Body of pancreas (tissue), 4 donors: ENCODE measurements at regions not wholly inside any gene's neighbourhood (a gene's known extent, or its start where the extent isn't known, plus 50 kb on each side); places are given as distances from the start of the nearest gene placed in this dataset.

Experiments used
- POLR2A ChIP-seq, 3 donors: fragments of 450-650 bp; IDR thresholded peaks; one replicate each; pipeline ENCODE4 v1.6.1; 2016; ENCODE audit warnings: antibody characterized with exemption in 3 of 3, mild to moderate bottlenecking in 2 of 3
- TF ChIP-seq, protein P1 (sequence below), 7 experiments: fragments of 450-650 bp in 4 of 7; fragments of 200-600 bp in 3 of 7; sonication (generic) in 3 of 7; IDR thresholded peaks; one replicate each; pipeline ENCODE4 v1.5.1; 2016 to 2019; ENCODE audit warnings: antibody characterized with exemption in 7 of 7

DNA sequence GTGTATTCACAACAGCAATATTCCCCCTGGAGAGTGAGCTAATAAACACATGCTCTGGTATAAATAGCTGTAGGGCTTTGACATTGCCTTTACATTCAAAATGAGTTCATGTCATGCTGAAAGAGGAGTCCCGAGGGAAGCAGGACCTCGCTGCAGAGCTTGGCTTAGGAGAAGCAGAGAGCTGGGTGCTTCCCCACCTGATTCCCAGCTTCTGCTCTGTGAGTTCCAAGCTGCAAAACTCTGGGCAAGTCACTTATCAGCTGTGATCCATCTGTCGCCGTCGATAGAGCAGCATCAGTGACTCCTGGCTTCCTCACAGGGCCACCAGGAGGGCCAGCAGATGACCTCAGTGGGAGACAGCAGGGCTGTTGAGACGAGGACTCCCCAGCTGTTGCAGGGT, 241.8 kb downstream of the ANKRD60 start:
- TF ChIP-seq, protein P1, sequence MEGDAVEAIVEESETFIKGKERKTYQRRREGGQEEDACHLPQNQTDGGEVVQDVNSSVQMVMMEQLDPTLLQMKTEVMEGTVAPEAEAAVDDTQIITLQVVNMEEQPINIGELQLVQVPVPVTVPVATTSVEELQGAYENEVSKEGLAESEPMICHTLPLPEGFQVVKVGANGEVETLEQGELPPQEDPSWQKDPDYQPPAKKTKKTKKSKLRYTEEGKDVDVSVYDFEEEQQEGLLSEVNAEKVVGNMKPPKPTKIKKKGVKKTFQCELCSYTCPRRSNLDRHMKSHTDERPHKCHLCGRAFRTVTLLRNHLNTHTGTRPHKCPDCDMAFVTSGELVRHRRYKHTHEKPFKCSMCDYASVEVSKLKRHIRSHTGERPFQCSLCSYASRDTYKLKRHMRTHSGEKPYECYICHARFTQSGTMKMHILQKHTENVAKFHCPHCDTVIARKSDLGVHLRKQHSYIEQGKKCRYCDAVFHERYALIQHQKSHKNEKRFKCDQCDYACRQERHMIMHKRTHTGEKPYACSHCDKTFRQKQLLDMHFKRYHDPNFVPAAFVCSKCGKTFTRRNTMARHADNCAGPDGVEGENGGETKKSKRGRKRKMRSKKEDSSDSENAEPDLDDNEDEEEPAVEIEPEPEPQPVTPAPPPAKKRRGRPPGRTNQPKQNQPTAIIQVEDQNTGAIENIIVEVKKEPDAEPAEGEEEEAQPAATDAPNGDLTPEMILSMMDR (IDR thresholded peaks at IDR 0.05): no peak
- no peak for TF ChIP-seq POLR2A (IDR thresholded peaks at IDR 0.05)
